H1 (cell line): ENCODE measurements at regions not wholly inside any gene's neighbourhood (a gene's known extent, or its start where the extent isn't known, plus 50 kb on each side); places are given as distances from the start of the nearest gene placed in this dataset.

Source experiments
- ASH2L ChIP-seq: fragments of 200-600, 300-600 bp; sonication (generic); IDR thresholded peaks from one replicate; pipeline ENCODE4 v1.7.1; 2017; ENCODE audit warnings: low read length
- EGR1 ChIP-seq: IDR thresholded peaks from 2 replicates; pipeline ENCODE4 v1.6.1; 2011; ENCODE audit warnings: low read depth, low read length, borderline replicate concordance
- FOSL1 ChIP-seq: IDR thresholded peaks from 2 replicates; pipeline ENCODE4 v1.6.1; 2011; ENCODE audit warnings: mild to moderate bottlenecking, low read depth, low read length, moderate library complexity; ENCODE audit not compliant: insufficient read depth
- GTF2F1 ChIP-seq: IDR thresholded peaks from 2 replicates; pipeline ENCODE4 v1.6.1; 2012; ENCODE audit warnings: low read depth, low read length, improper control_type of control experiment, borderline replicate concordance
- POLR2AphosphoS5 ChIP-seq: IDR thresholded peaks from 2 replicates; pipeline ENCODE4 v1.6.1; 2011; ENCODE audit warnings: low read depth, low read length
- POU5F1 ChIP-seq: IDR thresholded peaks from 2 replicates; pipeline ENCODE4 v1.6.1; 2011; ENCODE audit warnings: low read depth, mild to moderate bottlenecking, low read length, moderate library complexity
- SIX5 ChIP-seq: IDR thresholded peaks from 2 replicates; pipeline ENCODE4 v1.6.1; 2011; ENCODE audit warnings: mild to moderate bottlenecking, low read depth, low read length
- SP1 ChIP-seq: IDR thresholded peaks from 2 replicates; pipeline ENCODE4 v1.6.1; 2011; ENCODE audit warnings: low read depth, low read length
- TBP ChIP-seq: IDR thresholded peaks from 2 replicates; pipeline ENCODE4 v1.6.1; 2011; ENCODE audit warnings: low read depth, low read length, improper control_type of control experiment
- TF ChIP-seq, protein P1 (sequence below): fragments of 300-600 bp; sonication (generic); IDR thresholded peaks from 2 replicates; pipeline ENCODE4 v1.7.1; 2012; ENCODE audit warnings: low read length, moderate library complexity, mild to moderate bottlenecking, inconsistent platforms; ENCODE audit not compliant: insufficient replicate concordance
- TF ChIP-seq, protein P2 (sequence below): IDR thresholded peaks from 2 replicates; pipeline ENCODE4 v1.6.1; 2011; ENCODE audit warnings: low read depth, mild to moderate bottlenecking, low read length; ENCODE audit not compliant: insufficient read depth

DNA sequence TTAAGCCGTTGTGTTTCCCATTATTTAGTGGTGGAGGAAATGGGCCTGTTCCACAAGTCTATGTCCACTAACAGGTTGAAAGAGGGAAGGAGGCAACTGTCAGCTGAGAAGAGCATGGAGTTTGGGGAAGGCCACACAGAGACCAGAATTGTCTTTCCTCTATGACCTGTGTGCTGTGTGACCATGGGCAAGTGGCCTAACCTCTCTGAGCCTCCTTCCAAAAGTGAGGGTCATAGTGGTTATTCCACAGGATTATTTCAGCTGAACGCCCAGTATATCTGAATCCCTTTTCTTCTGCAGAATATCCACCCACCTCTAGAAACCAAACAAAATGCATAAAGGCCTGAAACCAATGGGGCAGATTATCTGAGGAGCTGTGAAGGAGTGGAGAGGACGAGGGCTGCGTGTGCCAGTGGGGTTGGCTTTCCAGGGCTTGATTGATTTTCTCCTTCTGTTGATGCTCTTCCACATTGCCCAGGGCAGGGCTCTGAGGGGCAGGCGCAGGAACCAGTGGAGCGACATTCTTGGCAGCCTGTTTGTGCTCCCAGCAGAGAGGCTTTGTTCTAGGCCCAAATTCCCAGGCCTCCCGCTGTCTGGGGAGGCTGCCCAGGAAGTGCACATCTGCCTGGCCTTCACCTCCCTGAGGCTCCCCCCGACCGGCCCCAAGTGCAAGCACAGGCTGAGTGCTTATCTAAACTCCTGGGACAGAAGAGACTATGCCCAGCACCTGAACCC is 452.7 kb downstream of the BCL11B start (continued):
- TF ChIP-seq, protein P1, sequence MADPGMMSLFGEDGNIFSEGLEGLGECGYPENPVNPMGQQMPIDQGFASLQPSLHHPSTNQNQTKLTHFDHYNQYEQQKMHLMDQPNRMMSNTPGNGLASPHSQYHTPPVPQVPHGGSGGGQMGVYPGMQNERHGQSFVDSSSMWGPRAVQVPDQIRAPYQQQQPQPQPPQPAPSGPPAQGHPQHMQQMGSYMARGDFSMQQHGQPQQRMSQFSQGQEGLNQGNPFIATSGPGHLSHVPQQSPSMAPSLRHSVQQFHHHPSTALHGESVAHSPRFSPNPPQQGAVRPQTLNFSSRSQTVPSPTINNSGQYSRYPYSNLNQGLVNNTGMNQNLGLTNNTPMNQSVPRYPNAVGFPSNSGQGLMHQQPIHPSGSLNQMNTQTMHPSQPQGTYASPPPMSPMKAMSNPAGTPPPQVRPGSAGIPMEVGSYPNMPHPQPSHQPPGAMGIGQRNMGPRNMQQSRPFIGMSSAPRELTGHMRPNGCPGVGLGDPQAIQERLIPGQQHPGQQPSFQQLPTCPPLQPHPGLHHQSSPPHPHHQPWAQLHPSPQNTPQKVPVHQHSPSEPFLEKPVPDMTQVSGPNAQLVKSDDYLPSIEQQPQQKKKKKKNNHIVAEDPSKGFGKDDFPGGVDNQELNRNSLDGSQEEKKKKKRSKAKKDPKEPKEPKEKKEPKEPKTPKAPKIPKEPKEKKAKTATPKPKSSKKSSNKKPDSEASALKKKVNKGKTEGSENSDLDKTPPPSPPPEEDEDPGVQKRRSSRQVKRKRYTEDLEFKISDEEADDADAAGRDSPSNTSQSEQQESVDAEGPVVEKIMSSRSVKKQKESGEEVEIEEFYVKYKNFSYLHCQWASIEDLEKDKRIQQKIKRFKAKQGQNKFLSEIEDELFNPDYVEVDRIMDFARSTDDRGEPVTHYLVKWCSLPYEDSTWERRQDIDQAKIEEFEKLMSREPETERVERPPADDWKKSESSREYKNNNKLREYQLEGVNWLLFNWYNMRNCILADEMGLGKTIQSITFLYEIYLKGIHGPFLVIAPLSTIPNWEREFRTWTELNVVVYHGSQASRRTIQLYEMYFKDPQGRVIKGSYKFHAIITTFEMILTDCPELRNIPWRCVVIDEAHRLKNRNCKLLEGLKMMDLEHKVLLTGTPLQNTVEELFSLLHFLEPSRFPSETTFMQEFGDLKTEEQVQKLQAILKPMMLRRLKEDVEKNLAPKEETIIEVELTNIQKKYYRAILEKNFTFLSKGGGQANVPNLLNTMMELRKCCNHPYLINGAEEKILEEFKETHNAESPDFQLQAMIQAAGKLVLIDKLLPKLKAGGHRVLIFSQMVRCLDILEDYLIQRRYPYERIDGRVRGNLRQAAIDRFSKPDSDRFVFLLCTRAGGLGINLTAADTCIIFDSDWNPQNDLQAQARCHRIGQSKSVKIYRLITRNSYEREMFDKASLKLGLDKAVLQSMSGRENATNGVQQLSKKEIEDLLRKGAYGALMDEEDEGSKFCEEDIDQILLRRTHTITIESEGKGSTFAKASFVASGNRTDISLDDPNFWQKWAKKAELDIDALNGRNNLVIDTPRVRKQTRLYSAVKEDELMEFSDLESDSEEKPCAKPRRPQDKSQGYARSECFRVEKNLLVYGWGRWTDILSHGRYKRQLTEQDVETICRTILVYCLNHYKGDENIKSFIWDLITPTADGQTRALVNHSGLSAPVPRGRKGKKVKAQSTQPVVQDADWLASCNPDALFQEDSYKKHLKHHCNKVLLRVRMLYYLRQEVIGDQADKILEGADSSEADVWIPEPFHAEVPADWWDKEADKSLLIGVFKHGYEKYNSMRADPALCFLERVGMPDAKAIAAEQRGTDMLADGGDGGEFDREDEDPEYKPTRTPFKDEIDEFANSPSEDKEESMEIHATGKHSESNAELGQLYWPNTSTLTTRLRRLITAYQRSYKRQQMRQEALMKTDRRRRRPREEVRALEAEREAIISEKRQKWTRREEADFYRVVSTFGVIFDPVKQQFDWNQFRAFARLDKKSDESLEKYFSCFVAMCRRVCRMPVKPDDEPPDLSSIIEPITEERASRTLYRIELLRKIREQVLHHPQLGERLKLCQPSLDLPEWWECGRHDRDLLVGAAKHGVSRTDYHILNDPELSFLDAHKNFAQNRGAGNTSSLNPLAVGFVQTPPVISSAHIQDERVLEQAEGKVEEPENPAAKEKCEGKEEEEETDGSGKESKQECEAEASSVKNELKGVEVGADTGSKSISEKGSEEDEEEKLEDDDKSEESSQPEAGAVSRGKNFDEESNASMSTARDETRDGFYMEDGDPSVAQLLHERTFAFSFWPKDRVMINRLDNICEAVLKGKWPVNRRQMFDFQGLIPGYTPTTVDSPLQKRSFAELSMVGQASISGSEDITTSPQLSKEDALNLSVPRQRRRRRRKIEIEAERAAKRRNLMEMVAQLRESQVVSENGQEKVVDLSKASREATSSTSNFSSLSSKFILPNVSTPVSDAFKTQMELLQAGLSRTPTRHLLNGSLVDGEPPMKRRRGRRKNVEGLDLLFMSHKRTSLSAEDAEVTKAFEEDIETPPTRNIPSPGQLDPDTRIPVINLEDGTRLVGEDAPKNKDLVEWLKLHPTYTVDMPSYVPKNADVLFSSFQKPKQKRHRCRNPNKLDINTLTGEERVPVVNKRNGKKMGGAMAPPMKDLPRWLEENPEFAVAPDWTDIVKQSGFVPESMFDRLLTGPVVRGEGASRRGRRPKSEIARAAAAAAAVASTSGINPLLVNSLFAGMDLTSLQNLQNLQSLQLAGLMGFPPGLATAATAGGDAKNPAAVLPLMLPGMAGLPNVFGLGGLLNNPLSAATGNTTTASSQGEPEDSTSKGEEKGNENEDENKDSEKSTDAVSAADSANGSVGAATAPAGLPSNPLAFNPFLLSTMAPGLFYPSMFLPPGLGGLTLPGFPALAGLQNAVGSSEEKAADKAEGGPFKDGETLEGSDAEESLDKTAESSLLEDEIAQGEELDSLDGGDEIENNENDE, result peak; percentile 15
- TF ChIP-seq POU5F1 (no peak), SP1 (peak; percentile 95), TBP (no peak), GTF2F1 (no peak), EGR1 (0 out of 2 replicates have a peak, but pooled peaks have one; percentile 28), POLR2AphosphoS5 (peak; percentile 26; the same call in 1 of the 2 replicates), ASH2L (peak; percentile 100), FOSL1 (no peak), SIX5 (no peak)
- TF ChIP-seq, protein P2, sequence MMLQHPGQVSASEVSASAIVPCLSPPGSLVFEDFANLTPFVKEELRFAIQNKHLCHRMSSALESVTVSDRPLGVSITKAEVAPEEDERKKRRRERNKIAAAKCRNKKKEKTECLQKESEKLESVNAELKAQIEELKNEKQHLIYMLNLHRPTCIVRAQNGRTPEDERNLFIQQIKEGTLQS, result no peak
